ENCODE measurements at regions not wholly inside any gene's neighbourhood (a gene's known extent, or its start where the extent isn't known, plus 50 kb on each side); places are given as distances from the start of the nearest gene placed in this dataset.
A peak's percentile ranks its signal among the peaks of the same experiment; 100 is the strongest.

- no peak for DNase-seq (ENCODE audit: low read depth)
These were observed 452.4 kb downstream of the LRATD1 start for GRCh38 chr2:15084826-15085489.

- DNase-seq (ENCODE audit: low read depth): no peak
These were observed 459.7 kb downstream of the LRATD1 start for GRCh38 chr2:15092181-15092580.

GRCh38 chr2:15092691-15093090, 460.2 kb downstream of the LRATD1 start:
- peak; percentile 54 for DNase-seq (ENCODE audit: low read depth)

GRCh38 chr2:15094161-15094560, 461.6 kb downstream of the LRATD1 start:
- no peak for DNase-seq (ENCODE audit: low read depth)

GRCh38 chr2:15096873-15097272, 464.3 kb downstream of the NBAS start:
- no peak for DNase-seq (ENCODE audit: low read depth)

GRCh38 chr2:15107137-15107536, 454.0 kb downstream of the NBAS start:
- DNase-seq (ENCODE audit: low read depth): no peak

- no peak for DNase-seq (ENCODE audit: low read depth)
These were observed 449.4 kb downstream of the NBAS start for GRCh38 chr2:15111718-15112117.

- DNase-seq (ENCODE audit: low read depth): peak; percentile 63
These were observed 448.9 kb downstream of the NBAS start for GRCh38 chr2:15112216-15112615.

GRCh38 chr2:15115776-15116175, 445.4 kb downstream of the NBAS start:
- no peak for DNase-seq (ENCODE audit: low read depth)

- DNase-seq (ENCODE audit: low read depth): no peak
These were observed 444.3 kb downstream of the NBAS start for GRCh38 chr2:15116830-15117229.

Data from iris pigment epithelial cell (primary cell).